NCI-H1694 treated with DMSO at 0.1 percent for 48 hours (cell line): ENCODE measurements at regions not wholly inside any gene's neighbourhood (a gene's known extent, or its start where the extent isn't known, plus 50 kb on each side); places are given as distances from the start of the nearest gene placed in this dataset.
"Not testable (repeated sequence)": the region's sequence is repeated elsewhere in the genome, so short reads cannot be mapped to it uniquely, and the experiment has no call there.

ENCODE experiments used
- DNase-seq: peaks from one replicate; lab custom pipeline; 2025; lab: John Stamatoyannopoulos, UW

DNA sequence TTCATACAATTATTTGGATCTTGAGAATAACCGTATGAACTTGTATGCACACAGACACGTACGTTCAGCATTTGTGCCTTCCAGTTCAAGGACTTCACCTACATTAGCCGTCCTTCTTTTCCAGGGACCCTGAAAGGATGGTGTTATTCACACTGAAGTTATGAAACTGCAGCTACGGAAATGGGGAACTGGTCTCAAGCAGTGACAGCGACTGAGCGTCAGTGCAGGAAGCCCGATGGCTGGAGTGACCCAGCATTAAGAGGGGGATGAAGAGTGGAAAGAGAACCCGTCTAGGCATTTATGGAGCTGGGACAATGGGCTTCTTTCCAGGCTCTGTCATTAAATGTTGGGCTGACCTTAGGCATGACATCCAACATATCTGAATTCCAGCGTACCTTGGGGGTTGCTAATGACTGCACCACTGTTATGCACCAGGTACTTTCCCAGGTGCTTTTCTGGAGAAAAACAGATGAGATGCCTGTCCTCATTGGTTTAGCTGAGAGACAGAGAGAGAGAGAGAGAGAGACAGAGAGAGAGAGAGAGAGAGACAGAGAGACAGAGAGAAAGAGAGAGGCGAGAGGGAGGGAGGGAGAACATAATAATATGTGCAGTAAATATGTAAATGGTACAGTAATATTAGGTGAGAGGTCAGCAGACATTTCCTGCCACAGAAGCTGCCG is 204.7 kb upstream of the EXOC2 start:
- no peak for DNase-seq

DNA sequence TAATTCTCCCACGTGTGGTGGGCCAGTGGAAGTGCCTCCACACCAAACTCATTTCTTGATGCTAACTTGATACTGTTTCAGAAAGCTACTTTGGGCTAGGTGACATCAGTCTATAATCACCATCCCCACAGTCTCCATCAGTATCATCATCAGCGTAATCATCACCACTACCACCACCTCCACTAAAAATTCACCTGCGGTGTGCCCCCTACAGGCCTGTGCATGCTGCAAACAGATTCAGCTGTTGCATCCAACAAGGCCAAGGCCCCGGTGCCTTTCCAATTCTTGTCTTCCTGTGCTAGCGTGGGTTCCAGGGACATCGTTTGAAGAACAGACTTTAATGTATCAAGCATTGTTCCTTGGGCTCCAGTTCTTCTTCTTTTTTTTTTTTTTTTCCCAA is 201.3 kb upstream of the EXOC2 start:
- no peak for DNase-seq

DNA sequence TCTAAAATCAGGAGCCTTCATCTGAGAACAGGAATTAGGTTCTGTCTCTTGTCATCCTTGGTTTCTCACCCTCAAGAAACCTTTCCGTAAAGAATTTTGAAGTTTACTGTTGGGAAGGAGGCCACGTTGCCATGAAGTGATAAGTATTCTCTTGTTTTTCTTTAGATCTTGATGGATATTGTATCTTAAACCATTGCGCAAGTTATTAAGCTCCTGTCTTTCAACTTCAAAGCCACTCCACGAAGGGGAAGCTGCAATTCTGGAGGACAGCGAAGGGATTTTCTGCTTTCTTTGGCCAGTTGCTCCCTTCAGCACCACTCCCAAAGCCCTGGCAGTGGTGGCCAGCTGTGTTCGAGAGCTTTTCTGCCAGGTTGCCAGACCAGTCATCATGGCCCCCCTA is 198.1 kb upstream of the EXOC2 start:
- no peak for DNase-seq

DNA sequence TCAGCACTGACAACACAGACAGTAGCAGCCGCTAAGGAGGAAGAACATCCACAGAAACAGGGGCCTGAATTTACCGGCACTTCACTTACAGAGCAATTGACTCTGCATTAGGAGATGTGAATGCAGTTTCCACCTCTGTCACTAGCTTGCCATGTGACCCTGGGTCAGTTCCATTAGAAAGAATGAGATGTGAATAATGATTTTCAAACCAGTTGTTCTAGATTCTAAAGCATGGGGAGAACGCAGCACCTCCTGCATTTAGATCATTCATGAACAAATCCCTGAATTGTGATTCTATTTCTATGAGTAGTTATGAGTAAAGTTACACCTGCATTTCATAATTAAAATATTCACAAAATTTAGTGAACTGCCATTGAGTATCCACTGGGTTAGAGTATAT is 197.3 kb upstream of the EXOC2 start:
- DNase-seq: no peak

DNA sequence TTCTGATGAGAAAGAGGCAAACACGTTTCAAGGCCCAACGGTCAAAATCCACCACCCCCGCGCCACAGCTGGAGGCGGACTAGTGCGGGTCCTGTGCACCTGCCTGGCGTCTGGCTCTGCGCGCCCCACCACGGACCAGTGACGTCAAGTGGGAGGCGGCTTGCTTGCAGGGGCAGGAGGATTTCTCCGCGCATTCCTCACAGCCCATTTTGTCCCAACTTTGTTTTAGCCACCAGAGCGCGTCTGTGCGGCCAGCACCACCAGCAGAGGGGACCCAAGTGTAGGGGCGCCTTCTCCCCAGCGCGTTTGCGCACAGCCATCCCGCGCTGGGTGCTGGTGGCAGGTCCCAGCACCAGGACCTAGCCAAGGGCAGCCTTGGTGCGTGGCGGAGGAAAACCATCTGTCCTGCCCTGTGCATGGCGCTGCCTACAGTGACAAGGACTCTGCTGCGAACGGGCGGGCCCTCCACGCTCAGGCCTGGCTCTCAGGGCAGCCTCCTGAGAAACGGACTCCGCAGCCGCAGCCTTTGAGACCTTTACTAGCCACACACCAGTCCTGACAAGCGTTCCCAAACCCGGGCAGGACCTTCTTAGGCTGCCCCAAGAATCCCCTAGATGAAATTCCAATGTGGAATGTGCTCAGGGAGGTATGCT is 194.8 kb upstream of the EXOC2 start:
- no peak for DNase-seq

DNA sequence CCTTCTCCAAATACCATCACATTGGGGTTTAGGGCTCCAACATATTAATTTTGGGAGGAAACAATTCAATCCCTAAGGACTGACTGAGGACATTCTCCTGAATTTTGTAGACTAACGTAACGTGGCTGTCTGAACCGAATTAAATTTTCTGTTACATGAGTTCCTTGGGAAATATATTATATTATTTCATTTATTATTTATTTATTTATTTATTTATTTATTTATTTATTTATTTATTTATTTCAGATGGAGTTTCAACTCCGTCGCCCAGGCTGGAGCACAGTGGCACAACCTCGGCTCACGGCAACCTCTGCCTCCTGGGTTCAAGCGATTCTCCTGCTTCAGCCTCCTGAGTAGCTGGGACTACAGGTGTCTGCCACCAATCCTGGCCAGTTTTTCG is 193.2 kb upstream of the EXOC2 start:
- not testable (repeated sequence) for DNase-seq

DNA sequence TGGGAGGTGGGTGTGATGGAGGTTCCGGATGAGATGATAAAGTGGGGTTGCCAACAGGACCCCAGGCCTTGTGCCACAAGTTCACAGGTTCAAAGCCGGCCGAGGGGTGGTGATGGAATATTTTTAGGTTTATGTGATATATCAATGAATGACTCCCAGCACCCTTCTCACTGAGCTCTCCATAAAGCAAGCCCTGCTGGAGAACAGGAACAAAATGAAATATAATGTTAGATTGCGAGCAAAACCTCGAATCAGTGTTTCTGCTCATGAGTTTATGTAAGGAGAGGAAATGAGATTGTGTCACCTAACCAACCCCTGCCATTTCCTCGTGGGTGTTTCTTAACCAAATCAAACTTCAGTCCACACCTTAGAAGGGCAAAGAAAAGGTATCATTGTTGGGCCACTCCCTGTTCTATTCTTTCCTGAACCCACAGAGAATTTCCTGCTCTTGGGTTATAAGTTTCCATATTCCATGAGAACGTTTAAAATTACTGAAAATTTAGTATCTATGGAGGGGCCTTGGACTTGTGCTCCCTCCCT is 192.2 kb upstream of the EXOC2 start:
- no peak for DNase-seq

DNA sequence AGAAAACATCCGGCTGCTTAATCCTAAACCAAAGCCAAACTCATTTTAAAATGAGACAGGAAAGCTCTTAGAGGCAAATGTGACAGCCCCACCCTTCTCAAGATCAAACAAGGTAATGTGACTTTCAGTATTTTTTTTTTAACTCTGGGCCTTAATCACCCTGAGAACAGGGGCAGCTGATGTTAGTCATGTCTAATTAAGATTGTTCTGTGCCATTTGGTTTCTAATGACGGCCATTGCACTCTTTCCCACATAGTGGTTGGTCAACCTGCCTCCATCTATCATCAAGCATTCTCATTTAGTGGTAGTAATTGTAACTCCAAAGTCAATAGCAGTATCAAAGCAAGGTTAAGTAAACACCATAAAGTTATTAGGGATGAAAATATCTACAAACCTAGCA is 191.6 kb upstream of the EXOC2 start:
- no peak for DNase-seq

DNA sequence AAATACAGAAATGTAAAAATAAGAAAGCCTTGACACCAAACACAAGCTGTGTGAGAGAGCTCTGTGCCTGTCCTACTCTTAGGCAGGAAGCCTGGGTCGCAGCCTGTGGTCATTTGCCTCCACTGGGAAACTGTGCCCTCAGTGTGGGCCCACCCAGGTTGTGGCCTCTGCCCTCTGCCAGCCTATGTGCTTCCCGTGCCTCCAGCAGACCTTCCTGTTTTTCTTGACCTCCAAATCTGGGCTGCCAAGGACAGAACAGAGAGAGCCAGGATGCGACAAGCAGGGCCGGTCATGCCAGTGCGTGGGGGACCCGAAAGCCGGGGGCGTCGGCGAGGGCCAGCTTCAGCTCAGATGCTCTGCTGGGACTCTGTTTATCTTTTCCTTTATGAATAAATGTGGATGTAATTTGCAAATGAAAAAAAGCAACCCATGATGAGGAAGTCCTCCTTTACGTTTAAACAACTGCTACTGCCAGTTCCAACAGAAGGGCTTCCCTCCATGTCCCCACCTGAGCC is 189.2 kb upstream of the EXOC2 start:
- DNase-seq: no peak

DNA sequence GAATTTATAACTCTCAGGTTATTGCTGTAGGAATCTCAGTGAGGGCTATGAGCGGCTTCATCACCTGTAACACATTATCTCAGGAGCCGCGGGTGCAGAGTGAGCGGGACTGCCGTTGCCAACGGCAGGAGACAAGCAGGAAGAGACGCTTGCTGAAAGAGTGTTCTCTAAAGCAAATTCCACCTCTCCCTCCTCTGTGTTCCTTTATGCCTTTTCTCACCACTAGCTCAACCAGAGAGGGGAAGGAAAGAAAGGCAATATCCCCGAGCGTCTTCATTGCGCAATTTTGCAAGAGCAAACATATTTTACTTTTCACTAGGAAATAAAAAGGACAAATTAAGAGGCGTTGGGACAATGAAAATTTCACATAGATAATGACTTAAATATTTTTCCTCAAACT is 185.2 kb upstream of the EXOC2 start:
- DNase-seq: no peak

DNA sequence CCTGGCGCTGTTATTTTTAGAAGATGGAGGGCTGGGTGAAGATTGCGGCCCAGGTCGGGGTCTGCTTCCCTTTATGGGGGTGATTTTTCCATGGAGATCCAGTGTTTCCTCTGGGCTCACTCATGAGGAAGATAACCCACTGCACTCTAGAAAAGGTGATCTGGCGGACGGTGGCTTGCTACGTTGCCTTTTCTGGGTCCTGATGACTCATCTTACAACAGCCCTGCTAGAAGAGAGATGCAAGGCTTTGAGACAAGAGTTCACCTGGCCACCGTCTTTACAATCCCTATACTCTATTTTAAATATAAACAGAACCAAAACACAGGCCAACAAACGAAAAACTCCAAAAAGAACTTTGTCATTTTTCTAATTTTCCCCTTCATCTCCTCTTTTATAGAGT is 182.1 kb upstream of the EXOC2 start:
- DNase-seq: no peak

DNA sequence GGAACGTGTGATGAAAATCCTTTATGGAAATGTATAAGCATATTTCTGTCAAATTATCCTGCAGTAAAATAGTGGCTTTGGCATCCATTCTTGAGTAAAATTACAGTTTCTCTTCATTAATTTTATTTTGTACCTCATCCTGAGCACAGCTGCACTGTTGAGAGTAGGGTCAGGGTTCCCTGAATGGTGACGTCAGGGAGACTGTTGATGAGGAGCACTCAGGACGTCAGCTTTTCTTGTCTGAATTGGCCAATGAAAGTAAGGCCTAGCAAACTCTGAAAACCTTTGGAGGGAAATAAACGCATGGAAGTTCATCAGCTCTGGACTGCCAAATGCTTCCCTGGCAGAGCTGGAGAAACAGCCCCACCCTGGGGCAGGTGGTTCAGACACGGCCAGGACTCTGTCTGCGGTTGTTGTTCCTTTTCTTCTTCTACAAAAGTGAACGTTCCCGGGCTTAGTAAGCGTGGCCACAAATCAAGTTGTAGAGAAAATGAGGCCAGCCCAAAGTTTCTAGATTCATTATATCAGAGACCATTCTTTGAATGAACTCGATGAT is 179.7 kb upstream of the EXOC2 start:
- DNase-seq: no peak

DNA sequence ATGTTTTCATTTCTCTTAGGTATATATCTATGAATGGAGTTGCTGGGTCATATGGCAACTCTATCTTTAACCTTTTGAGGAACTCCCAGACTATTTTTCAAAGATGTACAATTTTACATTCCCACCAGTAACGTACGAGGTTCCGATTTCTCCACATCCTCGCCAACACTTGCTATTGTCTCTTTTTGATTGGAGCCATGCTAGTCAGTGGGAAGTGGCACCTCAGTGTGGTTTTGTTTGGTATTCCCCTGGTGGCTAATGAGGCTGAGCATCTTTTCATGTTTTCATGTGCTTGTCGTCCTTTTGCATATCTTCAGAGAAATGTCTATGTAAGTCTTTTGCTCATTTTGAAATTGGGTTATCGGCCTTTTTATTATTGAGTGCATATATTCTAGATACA is 178.6 kb upstream of the EXOC2 start:
- DNase-seq: no peak

DNA sequence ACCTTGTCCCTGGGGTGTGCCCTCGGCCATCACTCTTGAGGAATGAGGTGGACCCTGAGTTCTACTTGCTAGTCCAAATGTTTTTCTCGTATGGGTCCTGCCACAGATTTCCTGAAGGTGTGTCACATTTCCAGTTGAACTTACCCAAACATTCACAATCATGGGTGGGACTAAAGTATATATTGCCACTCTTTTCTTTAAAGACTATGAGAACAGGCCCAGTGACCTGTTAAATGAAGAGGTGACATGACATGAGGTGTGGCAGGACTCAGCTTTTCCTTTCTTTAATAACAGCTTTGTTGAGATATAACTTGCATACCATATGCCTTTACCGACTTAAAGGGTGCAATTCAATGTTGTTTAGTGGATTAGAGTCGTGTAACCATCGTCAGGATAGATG is 177.2 kb upstream of the EXOC2 start:
- DNase-seq: no peak

DNA sequence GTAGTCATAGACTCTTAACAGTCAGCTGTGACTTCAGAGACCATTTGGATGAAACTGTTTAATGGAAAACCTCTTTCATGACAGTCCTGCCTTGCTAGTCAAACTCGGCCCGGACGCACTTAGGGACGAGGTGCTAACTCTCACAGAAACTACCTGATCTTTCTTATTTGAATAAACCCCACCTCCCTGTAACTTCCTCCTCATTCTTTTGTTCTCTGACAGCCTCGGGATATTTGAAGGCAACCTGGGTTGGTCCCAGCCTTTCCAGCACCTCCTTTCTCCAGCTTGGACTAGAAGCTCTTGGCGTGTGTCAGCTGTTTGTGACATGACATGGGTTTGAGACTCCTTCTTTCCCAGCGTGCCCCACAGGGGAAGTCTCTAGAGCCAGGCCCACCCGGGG is 175.3 kb upstream of the EXOC2 start:
- no peak for DNase-seq

DNA sequence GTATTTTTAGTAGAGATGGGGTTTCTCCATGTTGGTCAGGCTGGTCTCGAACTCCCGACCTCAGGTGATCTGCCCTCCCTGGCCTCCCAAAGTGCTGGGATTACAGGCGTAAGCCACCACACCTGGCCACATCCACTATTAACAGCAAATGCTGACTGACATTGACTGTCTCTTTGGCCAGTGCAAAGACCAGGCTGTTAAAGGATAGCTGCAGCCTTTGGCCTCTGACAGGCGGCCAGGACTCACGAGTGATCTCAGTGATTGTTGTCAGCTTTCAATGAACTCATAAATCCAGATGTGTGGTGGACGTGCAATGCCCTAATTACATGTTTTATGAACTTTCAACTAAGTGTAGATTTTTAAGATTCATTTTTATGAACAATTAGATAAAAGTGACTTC is 174.4 kb upstream of the EXOC2 start:
- no peak for DNase-seq

DNA sequence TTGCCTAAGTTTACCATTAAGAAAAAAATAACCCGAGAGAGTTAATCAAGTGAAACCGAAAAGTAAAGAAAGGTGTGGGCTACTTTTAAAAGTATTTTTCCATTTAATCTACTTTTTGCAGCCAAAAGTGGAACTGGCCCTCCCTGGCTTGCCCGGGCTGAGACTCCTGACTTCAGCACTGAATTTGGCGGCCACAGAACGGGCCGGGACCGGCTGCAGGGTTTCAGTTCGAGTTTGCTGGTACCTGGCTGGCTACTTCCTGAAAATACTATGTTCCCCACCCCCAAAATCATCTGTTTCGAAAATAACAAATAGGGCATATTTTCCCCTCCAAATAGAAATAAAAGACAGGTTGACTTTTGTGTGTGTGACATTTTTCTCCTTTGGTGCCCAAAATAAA is 173.4 kb upstream of the EXOC2 start:
- no peak for DNase-seq

DNA sequence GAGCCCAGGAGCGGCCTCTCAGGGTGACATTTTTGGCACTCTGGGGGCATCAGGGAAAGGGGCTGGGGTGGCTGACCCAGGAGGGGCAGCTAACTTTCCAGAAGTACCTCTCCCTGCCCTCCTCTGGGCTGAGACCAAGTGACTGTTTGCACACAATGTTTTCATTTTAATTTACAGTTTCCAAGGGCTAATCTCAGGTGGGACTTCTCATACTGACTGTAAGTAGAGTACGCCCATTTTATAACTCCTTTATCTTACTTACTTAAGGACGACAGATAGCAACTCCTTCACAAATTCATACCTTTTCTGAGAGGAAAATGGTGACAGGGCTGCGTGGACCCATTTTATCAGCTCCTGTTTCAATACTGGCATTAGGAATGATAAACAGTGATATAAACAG is 172.9 kb upstream of the EXOC2 start:
- DNase-seq: no peak

DNA sequence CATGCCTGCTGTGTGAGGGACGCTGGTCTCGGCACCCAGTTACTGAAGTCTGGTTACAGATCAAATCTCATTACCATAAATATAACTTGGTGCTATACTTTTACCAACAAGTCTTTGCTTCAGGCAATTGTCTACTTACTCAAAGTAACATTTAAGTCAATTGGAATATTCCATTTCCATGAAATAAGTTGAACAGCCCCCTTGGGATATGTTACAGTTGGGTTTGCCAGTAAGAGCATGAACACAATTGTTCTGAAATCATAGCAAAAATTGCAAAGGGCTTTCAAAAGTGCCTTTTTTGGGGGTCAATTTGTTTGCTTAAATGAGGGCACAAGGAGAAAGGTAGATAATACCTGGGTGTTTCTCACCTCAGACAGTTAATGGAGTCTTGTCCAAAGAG is 170.9 kb upstream of the EXOC2 start:
- DNase-seq: no peak

DNA sequence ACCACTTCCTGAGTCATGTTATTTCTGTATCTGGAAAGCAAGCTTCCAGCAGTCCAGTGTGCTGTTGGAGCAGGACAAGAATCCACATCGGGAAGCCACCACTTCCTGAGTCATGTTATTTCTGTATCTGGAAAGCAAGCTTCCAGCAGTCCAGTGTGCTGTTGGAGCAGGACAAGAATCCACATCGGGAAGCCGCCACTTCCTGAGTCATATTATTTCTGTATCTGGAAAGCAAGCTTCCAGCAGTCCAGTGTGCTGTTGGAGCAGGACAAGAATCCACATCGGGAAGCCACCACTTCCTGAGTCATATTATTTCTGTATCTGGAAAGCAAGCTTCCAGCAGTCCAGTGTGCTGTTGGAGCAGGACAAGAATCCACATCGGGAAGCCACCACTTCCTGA is 170.2 kb upstream of the EXOC2 start:
- not testable (repeated sequence) for DNase-seq

DNA sequence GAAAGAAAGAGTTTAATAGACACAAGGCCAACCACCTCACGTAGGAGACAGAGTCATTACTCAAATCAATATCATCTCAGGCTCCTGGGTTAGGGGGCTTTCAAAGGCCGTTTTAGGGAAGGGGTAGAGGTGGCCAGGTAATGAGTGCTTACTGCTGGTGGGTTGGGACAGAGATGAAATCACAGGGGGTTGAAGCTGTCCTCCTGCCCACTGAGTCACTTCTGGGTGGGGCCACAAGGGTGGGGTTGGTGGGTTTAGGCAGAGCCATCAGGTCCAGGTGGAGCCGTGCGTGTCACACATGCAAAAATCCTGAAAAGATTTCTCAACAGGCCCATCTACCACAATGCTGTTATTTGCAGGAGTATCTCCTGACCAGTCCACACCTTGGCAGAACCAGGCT is 167.0 kb upstream of the EXOC2 start:
- no peak for DNase-seq

DNA sequence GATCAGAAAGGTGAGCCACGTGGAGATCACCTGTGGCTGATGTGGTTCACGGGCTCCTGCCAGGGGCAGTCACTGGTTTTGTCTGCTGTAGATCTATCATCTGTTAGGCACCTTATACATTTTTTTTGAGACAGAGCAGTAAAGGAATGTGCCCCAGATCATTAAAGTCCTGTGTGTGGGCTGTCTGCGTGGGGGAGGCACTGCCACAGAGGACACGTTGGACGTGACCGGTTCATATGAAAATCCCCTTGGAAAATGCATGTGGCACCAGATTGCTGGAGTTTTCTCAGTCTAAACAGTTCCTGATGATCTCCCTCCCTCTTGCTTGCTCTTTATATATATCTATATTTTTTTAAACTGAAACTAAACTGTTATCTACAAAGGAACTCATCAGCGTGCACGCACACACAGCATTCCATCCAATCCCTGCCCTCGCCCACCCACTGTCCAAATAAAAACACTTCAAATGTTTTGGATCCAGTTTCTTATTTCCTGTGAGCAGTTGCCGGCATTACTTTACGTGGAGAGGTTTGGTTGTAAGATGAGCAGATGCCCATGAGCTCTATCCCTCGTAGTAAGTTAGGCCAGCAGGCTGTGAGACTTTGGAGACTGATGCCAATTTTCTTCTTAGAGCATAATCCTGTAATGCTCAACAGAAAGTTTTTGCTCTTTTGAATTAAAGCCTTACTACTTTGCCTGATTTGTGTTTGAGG is 161.6 kb upstream of the EXOC2 start:
- no peak for DNase-seq

DNA sequence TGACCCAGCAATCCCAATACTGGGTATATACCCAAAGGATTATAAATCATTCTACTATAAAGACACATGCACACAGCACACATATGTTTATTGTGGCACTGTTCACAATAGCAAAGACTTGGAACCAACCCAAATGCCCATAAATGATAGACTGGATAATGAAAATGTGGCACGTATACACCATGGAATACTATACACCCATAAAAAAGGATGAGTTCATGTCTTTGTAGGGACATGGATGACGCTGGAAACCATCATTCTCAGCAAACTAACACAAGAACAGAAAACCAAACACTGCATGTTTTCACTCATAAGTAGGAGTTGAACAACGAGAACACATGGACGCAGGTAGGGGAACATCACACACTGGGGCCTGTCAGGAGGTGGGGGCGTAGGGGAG is 159.3 kb upstream of the EXOC2 start:
- not testable (repeated sequence) for DNase-seq
